CD4-positive, alpha-beta T cell (primary cell): ENCODE measurements at regions not wholly inside any gene's neighbourhood (a gene's known extent, or its start where the extent isn't known, plus 50 kb on each side); places are given as distances from the start of the nearest gene placed in this dataset.

Source experiments
- ATAC-seq: fragments of 200-7000 bp; cut with Tn5 transposase; one replicate; pipeline ENCODE4 v1.10.0; 2022; ENCODE audit warnings: mild to moderate bottlenecking; ENCODE audit not compliant: poor library complexity
- CTCF ChIA-PET: fragments of 350-600 bp; sonication (Branson Sonifier 250); formaldehyde crosslinking; loops from one replicate; lab custom pipeline; 2021; ENCODE audit warnings: antibody characterized with exemption, inconsistent platforms; lab: Charles Lee
- POLR2A ChIA-PET: fragments of 350-600 bp; sonication (Branson Sonifier 250); formaldehyde crosslinking; loops from one replicate; lab custom pipeline; 2021; ENCODE audit warnings: antibody characterized with exemption, inconsistent platforms; lab: Charles Lee
- DNase-seq, 14 experiments: peaks; one replicate each; pipeline ENCODE4 v3.0.0-alpha.2; 2013 to 2020; ENCODE audit warnings: mixed read lengths in 2 of 14
- H3K27ac ChIP-seq, 2 donors: one replicate each; pipeline versions ENCODE4 v1.5.1 to v1.7.0; 2013; ENCODE audit warnings: low read length in 2 of 2, low read depth in 1 of 2, mild to moderate bottlenecking in 1 of 2
- H3K27me3 ChIP-seq, 2 experiments: 1 replicate in 1 of 2; 2 replicates in 1 of 2; pipeline versions ENCODE4 v1.6.1 to v1.7.0; 2013; ENCODE audit warnings: low read length in 2 of 2, control low read depth in 1 of 2, mild to moderate bottlenecking in 1 of 2, moderate library complexity in 1 of 2; ENCODE audit not compliant: insufficient read depth in 2 of 2, control insufficient read depth in 1 of 2
- H3K36me3 ChIP-seq: one replicate; pipeline ENCODE4 v1.6.1; 2013; ENCODE audit warnings: low read length, control low read depth; ENCODE audit not compliant: insufficient read depth
- H3K4me1 ChIP-seq: one replicate; pipeline ENCODE4 v1.6.1; 2013; ENCODE audit warnings: low read length, control low read depth; ENCODE audit not compliant: insufficient read depth
- H3K4me3 ChIP-seq: one replicate; pipeline ENCODE4 v1.5.1; 2013; ENCODE audit warnings: mild to moderate bottlenecking, low read length, moderate library complexity
- H3K9me3 ChIP-seq, 2 experiments: 1 replicate in 1 of 2; 2 replicates in 1 of 2; pipeline versions ENCODE4 v1.6.1 to v1.7.0; 2013; ENCODE audit warnings: low read length in 2 of 2, mild to moderate bottlenecking in 2 of 2, control low read depth in 1 of 2, moderate library complexity in 1 of 2; ENCODE audit not compliant: control insufficient read depth in 1 of 2, insufficient read depth in 1 of 2
- H3K27ac Mint-ChIP-seq: one replicate; pipeline ENCODE4 v1.8.0; 2020; ENCODE audit warnings: mixed read lengths
- H3K27me3 Mint-ChIP-seq: one replicate; pipeline ENCODE4 v1.8.0; 2021; ENCODE audit warnings: mixed read lengths
- H3K36me3 Mint-ChIP-seq: one replicate; pipeline ENCODE4 v1.8.0; 2021; ENCODE audit warnings: low read depth, mixed read lengths
- H3K4me1 Mint-ChIP-seq: one replicate; pipeline ENCODE4 v1.8.0; 2021; ENCODE audit warnings: low read depth, mixed read lengths
- H3K4me3 Mint-ChIP-seq: one replicate; pipeline ENCODE4 v1.8.0; 2020; ENCODE audit warnings: mild to moderate bottlenecking, mixed read lengths
- H3K9me3 Mint-ChIP-seq: one replicate; pipeline ENCODE4 v1.8.0; 2020; ENCODE audit warnings: mixed read lengths
- CTCF ChIP-seq: fragments of 200-600 bp; IDR thresholded peaks from one replicate; pipeline ENCODE4 v1.8.0; 2022; ENCODE audit warnings: antibody characterized with exemption, mild to moderate bottlenecking
- intact Hi-C, 2 experiments: fragments of 100-400 bp; cut with DNase I in 1 of 2; cut with micrococcal nuclease in 1 of 2; formaldehyde crosslinking; loops; one replicate each; pipeline versions ENCODE4 v1.15.1 to v1.9.0; 2023 to 2025; cut with DNase I, micrococcal nuclease

GRCh38 chr6:23855497-23856116 is 270.4 kb upstream of the NRSN1 start:
- H3K27ac ChIP-seq = no peak overlapping the region
- H3K27me3 Mint-ChIP-seq = no peaks in the 10 kb centered on the region
- ATAC-seq (no peak), DNase-seq (no peak)
- ChIA-PET CTCF (interaction anchor here (0.6 kb wide), 1 partner anchor 444 kb away, joined by 5 read pairs; no protein-coding TSS in a partner anchor), POLR2A (no interaction called here)
- no peak overlapping the region for H3K4me3 Mint-ChIP-seq
- H3K4me3 ChIP-seq = no peak overlapping the region
- peaks cover 3% of the 10 kb centered on the region for H3K9me3 Mint-ChIP-seq
- no peak overlapping the region for H3K27ac Mint-ChIP-seq
- no peaks in the 10 kb centered on the region for H3K4me1 ChIP-seq
- no peaks in the 10 kb centered on the region for H3K4me1 Mint-ChIP-seq
- no peaks in the 10 kb centered on the region for H3K36me3 Mint-ChIP-seq
- no peak for TF ChIP-seq CTCF
- intact Hi-C loops = no loop called here
- no peaks in the 10 kb centered on the region for H3K27me3 ChIP-seq
- peaks cover 0 to 23% of the 10 kb centered on the region in 2 experiments for H3K9me3 ChIP-seq
- H3K36me3 ChIP-seq = no peaks in the 10 kb centered on the region

- H3K36me3 ChIP-seq = no peaks in the 10 kb centered on the region
- H3K4me1 Mint-ChIP-seq = no peaks in the 10 kb centered on the region
- no peak for ATAC-seq
- H3K27ac ChIP-seq = no peak overlapping the region
- no peak for DNase-seq
- no peaks in the 10 kb centered on the region for H3K27me3 Mint-ChIP-seq
- ChIA-PET POLR2A (no interaction called here), CTCF (no interaction called here)
- intact Hi-C loops = no loop called here
- H3K27me3 ChIP-seq = no peaks in the 10 kb centered on the region
- no peaks in the 10 kb centered on the region for H3K4me1 ChIP-seq
- H3K4me3 ChIP-seq = no peak overlapping the region
- H3K36me3 Mint-ChIP-seq = no peaks in the 10 kb centered on the region
- no peak for TF ChIP-seq CTCF
- H3K27ac Mint-ChIP-seq = no peak overlapping the region
- no peaks in the 10 kb centered on the region for H3K9me3 ChIP-seq
- H3K4me3 Mint-ChIP-seq = no peak overlapping the region
- H3K9me3 Mint-ChIP-seq = no peaks in the 10 kb centered on the region
Measured at GRCh38 chr6:23870496-23870895, 255.5 kb upstream of the NRSN1 start.

GRCh38 chr6:23873161-23873560 is 252.9 kb upstream of the NRSN1 start:
- Histone ChIP-seq H3K4me1 (no peaks in the 10 kb centered on the region), H3K9me3 (no peaks in the 10 kb centered on the region), H3K4me3 (no peak overlapping the region), H3K27ac (no peak overlapping the region), H3K36me3 (no peaks in the 10 kb centered on the region), H3K27me3 (no peaks in the 10 kb centered on the region)
- Mint-ChIP-seq H3K27me3 (no peaks in the 10 kb centered on the region), H3K4me3 (no peak overlapping the region), H3K27ac (no peak overlapping the region), H3K9me3 (no peaks in the 10 kb centered on the region), H3K4me1 (no peaks in the 10 kb centered on the region), H3K36me3 (no peaks in the 10 kb centered on the region)
- CTCF ChIA-PET = no interaction called here
- DNase-seq (no peak), ATAC-seq (no peak)
- POLR2A ChIA-PET = no interaction called here
- intact Hi-C loops = no loop called here
- no peak for TF ChIP-seq CTCF
